Fibroblast of lung (primary cell): ENCODE measurements at regions not wholly inside any gene's neighbourhood (a gene's known extent, or its start where the extent isn't known, plus 50 kb on each side); places are given as distances from the start of the nearest gene placed in this dataset.
A peak's percentile ranks its signal among the peaks of the same experiment; 100 is the strongest.

Experiments used
- DNase-seq, 2 donors: peaks; one replicate each; pipeline versions ENCODE4 v3.0.0 to v3.0.0-alpha.2; 2010; ENCODE audit warnings: low read depth in 2 of 2
- H2AFZ ChIP-seq: 2 replicates; pipeline ENCODE4 v1.5.1; 2012; ENCODE audit warnings: low read length, control low read depth, inconsistent platforms
- H3K27ac ChIP-seq: 2 replicates; pipeline ENCODE4 v1.5.1; 2011; ENCODE audit warnings: low read length, control low read depth; ENCODE audit not compliant: insufficient read depth
- H3K27me3 ChIP-seq: 2 replicates; pipeline ENCODE4 v1.5.1; 2011; ENCODE audit warnings: mild to moderate bottlenecking, low read length; ENCODE audit not compliant: control insufficient read depth, insufficient read depth
- H3K36me3 ChIP-seq: 2 replicates; pipeline ENCODE4 v1.5.1; 2011; ENCODE audit warnings: low read length; ENCODE audit not compliant: control insufficient read depth, insufficient read depth
- H3K4me1 ChIP-seq: 2 replicates; pipeline ENCODE4 v1.5.1; 2011; ENCODE audit warnings: low read length; ENCODE audit not compliant: control insufficient read depth, insufficient read depth; ENCODE audit errors: extremely low read depth
- H3K4me2 ChIP-seq: 2 replicates; pipeline ENCODE4 v1.5.1; 2011; ENCODE audit warnings: low read length, control low read depth; ENCODE audit not compliant: insufficient read depth; ENCODE audit errors: extremely low read depth
- H3K4me3 ChIP-seq, 4 experiments: fragments of 200-600 bp in 1 of 4; sonication (generic) in 1 of 4; replicated peaks in 1 of 4; 2 replicates each; pipeline ENCODE4 v1.5.1; 2011 to 2016; ENCODE audit warnings: low read length in 4 of 4, low read depth in 3 of 4, mild to moderate bottlenecking in 3 of 4, control low read depth in 2 of 4, inconsistent platforms in 1 of 4, mixed read lengths in 1 of 4; ENCODE audit not compliant: insufficient read depth in 1 of 4; ENCODE audit errors: control extremely low read depth in 1 of 4
- H3K79me2 ChIP-seq: 2 replicates; pipeline ENCODE4 v1.5.1; 2012; ENCODE audit warnings: mild to moderate bottlenecking, low read length, inconsistent platforms; ENCODE audit not compliant: control insufficient read depth, insufficient read depth
- H3K9ac ChIP-seq: 2 replicates; pipeline ENCODE4 v1.5.1; 2011; ENCODE audit warnings: mild to moderate bottlenecking, low read length, control low read depth; ENCODE audit not compliant: insufficient read depth
- H3K9me3 ChIP-seq: 2 replicates; pipeline ENCODE4 v1.5.1; 2012; ENCODE audit warnings: low read depth, low read length; ENCODE audit not compliant: control insufficient read depth, insufficient read depth
- H4K20me1 ChIP-seq: 2 replicates; pipeline ENCODE4 v1.5.1; 2011; ENCODE audit warnings: low read length; ENCODE audit not compliant: control insufficient read depth, insufficient read depth; ENCODE audit errors: extremely low read depth
- CTCF ChIP-seq, 2 donors: IDR thresholded peaks in 1 of 2; conservative IDR thresholded peaks in 1 of 2; 1 replicate in 1 of 2; 2 replicates in 1 of 2; pipeline ENCODE4 v1.5.1; 2011 to 2012; ENCODE audit warnings: low read length in 2 of 2, control low read depth in 1 of 2, inconsistent platforms in 1 of 2, low read depth in 1 of 2, mild to moderate bottlenecking in 1 of 2
- EZH2 ChIP-seq: IDR thresholded peaks from 2 replicates; pipeline ENCODE4 v1.5.1; 2012; ENCODE audit warnings: low read length, control low read depth, mild to moderate bottlenecking; ENCODE audit errors: missing control alignments

- H2AFZ ChIP-seq: no peak overlapping the region
- no peaks in the 10 kb centered on the region for H4K20me1 ChIP-seq
These were observed 88.4 kb upstream of the NPAS2 start for GRCh38 chr2:100731535-100731981.

GRCh38 chr2:100733391-100734187 lies 86.3 kb upstream of the NPAS2 start:
- H4K20me1 ChIP-seq: no peaks in the 10 kb centered on the region
- H3K4me1 ChIP-seq: peaks cover 9% of the 10 kb centered on the region
- H3K9me3 ChIP-seq: no peaks in the 10 kb centered on the region
- no peak overlapping the region for H2AFZ ChIP-seq
- no peak for TF ChIP-seq CTCF (conservative IDR thresholded peaks at IDR 0.05 in 1 of 2, IDR thresholded peaks at IDR 0.05 in 1 of 2; ENCODE audit: low read depth in 1 of 2, low read length in 2 of 2)
- TF ChIP-seq EZH2: no peak
- H3K27ac ChIP-seq: peak overlapping the region; percentile 8
- peak; percentile 67 to 93 for DNase-seq
- no peak overlapping the region for H3K9ac ChIP-seq
- no peak overlapping the region for H3K4me3 ChIP-seq
- H3K27me3 ChIP-seq: no peaks in the 10 kb centered on the region
- H3K36me3 ChIP-seq: no peaks in the 10 kb centered on the region
- H3K79me2 ChIP-seq: no peaks in the 10 kb centered on the region
- peak overlapping the region; percentile 59 for H3K4me2 ChIP-seq

More at GRCh38 chr2:100731535-100731981, 88.4 kb upstream of the NPAS2 start:
- TF ChIP-seq CTCF (conservative IDR thresholded peaks at IDR 0.05 in 1 of 2, IDR thresholded peaks at IDR 0.05 in 1 of 2; ENCODE audit: low read depth in 1 of 2, low read length in 2 of 2) (no peak), EZH2 (no peak)
- no peaks in the 10 kb centered on the region for H3K79me2 ChIP-seq
- no peak overlapping the region for H3K9ac ChIP-seq
- H3K36me3 ChIP-seq: no peaks in the 10 kb centered on the region
- H3K4me2 ChIP-seq: no peak overlapping the region
- H3K27ac ChIP-seq: no peak overlapping the region
- peaks cover 9% of the 10 kb centered on the region for H3K4me1 ChIP-seq
- H3K9me3 ChIP-seq: no peaks in the 10 kb centered on the region
- peak; percentile 64 to 71 for DNase-seq
- H3K27me3 ChIP-seq: no peaks in the 10 kb centered on the region
- no peak overlapping the region for H3K4me3 ChIP-seq

- Histone ChIP-seq H4K20me1 (no peaks in the 10 kb centered on the region), H3K27ac (no peak overlapping the region), H3K36me3 (no peaks in the 10 kb centered on the region), H3K4me1 (peaks cover 9% of the 10 kb centered on the region), H3K9me3 (no peaks in the 10 kb centered on the region), H2AFZ (no peak overlapping the region), H3K79me2 (no peaks in the 10 kb centered on the region), H3K9ac (no peak overlapping the region), H3K4me2 (no peak overlapping the region), H3K27me3 (no peaks in the 10 kb centered on the region), H3K4me3 (no peak overlapping the region)
- DNase-seq: no peak
- TF ChIP-seq EZH2 (no peak), CTCF (conservative IDR thresholded peaks at IDR 0.05 in 1 of 2, IDR thresholded peaks at IDR 0.05 in 1 of 2; ENCODE audit: low read depth in 1 of 2, low read length in 2 of 2) (no peak)
These were observed 83.6 kb upstream of the NPAS2 start for GRCh38 chr2:100736121-100736915.
